ENCODE measurements at regions not wholly inside any gene's neighbourhood (a gene's known extent, or its start where the extent isn't known, plus 50 kb on each side); places are given as distances from the start of the nearest gene placed in this dataset.

GRCh38 chr21:39097335-39097861 lies 85.9 kb downstream of the PSMG1 start:
- no peak overlapping the region for H3K27ac ChIP-seq (ENCODE audit: low read length)
- ChIA-PET CTCF (interaction anchor here (0.6 kb wide), 2 partner anchors 262 to 351 kb away, joined by 4 read pairs; no protein-coding TSS in a partner anchor), POLR2A (no interaction called here)
- no TSS peak for BruUV-seq (replicated peaks)
- intact Hi-C loops (cut with micrococcal nuclease; ENCODE audit: unreplicated experiment) = no loop called here
- H3K4me1 ChIP-seq (ENCODE audit: control insufficient read depth, insufficient read depth, low read length) = no peaks in the 10 kb centered on the region
- in situ Hi-C loops (cut with HindIII; ENCODE audit: low pct_unique_long_range_greater_than_20kb, low sequenced_read_pairs) = no loop called here
- no peak for DNase-seq (ENCODE audit: low read depth, low spot score)
- no peak for ATAC-seq
- no peaks in the 10 kb centered on the region for H3K27me3 ChIP-seq (ENCODE audit: control insufficient read depth, insufficient read depth, low read length)
- no peaks in the 10 kb centered on the region for H3K9me3 ChIP-seq (ENCODE audit: control insufficient read depth, insufficient read depth, low read depth, low read length)
- no peak for TF ChIP-seq SIN3A (IDR thresholded peaks at IDR 0.05; ENCODE audit: borderline replicate concordance, insufficient read depth, low read depth, low read length)
- TF ChIP-seq, protein P1, sequence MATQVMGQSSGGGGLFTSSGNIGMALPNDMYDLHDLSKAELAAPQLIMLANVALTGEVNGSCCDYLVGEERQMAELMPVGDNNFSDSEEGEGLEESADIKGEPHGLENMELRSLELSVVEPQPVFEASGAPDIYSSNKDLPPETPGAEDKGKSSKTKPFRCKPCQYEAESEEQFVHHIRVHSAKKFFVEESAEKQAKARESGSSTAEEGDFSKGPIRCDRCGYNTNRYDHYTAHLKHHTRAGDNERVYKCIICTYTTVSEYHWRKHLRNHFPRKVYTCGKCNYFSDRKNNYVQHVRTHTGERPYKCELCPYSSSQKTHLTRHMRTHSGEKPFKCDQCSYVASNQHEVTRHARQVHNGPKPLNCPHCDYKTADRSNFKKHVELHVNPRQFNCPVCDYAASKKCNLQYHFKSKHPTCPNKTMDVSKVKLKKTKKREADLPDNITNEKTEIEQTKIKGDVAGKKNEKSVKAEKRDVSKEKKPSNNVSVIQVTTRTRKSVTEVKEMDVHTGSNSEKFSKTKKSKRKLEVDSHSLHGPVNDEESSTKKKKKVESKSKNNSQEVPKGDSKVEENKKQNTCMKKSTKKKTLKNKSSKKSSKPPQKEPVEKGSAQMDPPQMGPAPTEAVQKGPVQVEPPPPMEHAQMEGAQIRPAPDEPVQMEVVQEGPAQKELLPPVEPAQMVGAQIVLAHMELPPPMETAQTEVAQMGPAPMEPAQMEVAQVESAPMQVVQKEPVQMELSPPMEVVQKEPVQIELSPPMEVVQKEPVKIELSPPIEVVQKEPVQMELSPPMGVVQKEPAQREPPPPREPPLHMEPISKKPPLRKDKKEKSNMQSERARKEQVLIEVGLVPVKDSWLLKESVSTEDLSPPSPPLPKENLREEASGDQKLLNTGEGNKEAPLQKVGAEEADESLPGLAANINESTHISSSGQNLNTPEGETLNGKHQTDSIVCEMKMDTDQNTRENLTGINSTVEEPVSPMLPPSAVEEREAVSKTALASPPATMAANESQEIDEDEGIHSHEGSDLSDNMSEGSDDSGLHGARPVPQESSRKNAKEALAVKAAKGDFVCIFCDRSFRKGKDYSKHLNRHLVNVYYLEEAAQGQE (IDR thresholded peaks at IDR 0.05; ENCODE audit: insufficient read depth in 1 of 2, low read depth in 2 of 2, low read length in 1 of 2) = no peak
- no peak for TF ChIP-seq TCF7L2 (IDR thresholded peaks at IDR 0.05; ENCODE audit: low read depth, low read length)
- TF ChIP-seq CTCF (IDR thresholded peaks at IDR 0.05) = no peak
- TF ChIP-seq POLR2AphosphoS5 (IDR thresholded peaks at IDR 0.05; ENCODE audit: low read depth, low read length) = no peak
- no peaks in the 10 kb centered on the region for H3K36me3 ChIP-seq (ENCODE audit: control insufficient read depth, insufficient read depth, low read length)
- no peak overlapping the region for H3K4me3 ChIP-seq (ENCODE audit: low read depth in 2 of 2, low read length in 2 of 2)

- BruUV-seq (replicated peaks) = no TSS peak
- Histone ChIP-seq H3K4me1 (ENCODE audit: control insufficient read depth, insufficient read depth, low read length) (no peaks in the 10 kb centered on the region), H3K4me3 (ENCODE audit: low read depth in 2 of 2, low read length in 2 of 2) (no peak overlapping the region), H3K36me3 (ENCODE audit: control insufficient read depth, insufficient read depth, low read length) (no peaks in the 10 kb centered on the region), H3K9me3 (ENCODE audit: control insufficient read depth, insufficient read depth, low read depth, low read length) (no peaks in the 10 kb centered on the region), H3K27me3 (ENCODE audit: control insufficient read depth, insufficient read depth, low read length) (no peaks in the 10 kb centered on the region), H3K27ac (ENCODE audit: low read length) (no peak overlapping the region)
- no peak for DNase-seq (ENCODE audit: low read depth, low spot score)
- in situ Hi-C loops (cut with HindIII; ENCODE audit: low pct_unique_long_range_greater_than_20kb, low sequenced_read_pairs) (no loop called here), intact Hi-C loops (cut with micrococcal nuclease; ENCODE audit: unreplicated experiment) (no loop called here)
- ChIA-PET CTCF (interaction anchor here (0.6 kb wide), 1 partner anchor 350 kb away, joined by 4 read pairs; no protein-coding TSS in a partner anchor), POLR2A (no interaction called here)
- no peak for ATAC-seq
- no peak for TF ChIP-seq TCF7L2 (IDR thresholded peaks at IDR 0.05; ENCODE audit: low read depth, low read length)
- TF ChIP-seq, protein P1 (IDR thresholded peaks at IDR 0.05; ENCODE audit: insufficient read depth in 1 of 2, low read depth in 2 of 2, low read length in 1 of 2) = no peak
These were observed 86.5 kb downstream of the PSMG1 start for GRCh38 chr21:39096754-39097153.
